ENCODE measurements at regions not wholly inside any gene's neighbourhood (a gene's known extent, or its start where the extent isn't known, plus 50 kb on each side); places are given as distances from the start of the nearest gene placed in this dataset.

DNA sequence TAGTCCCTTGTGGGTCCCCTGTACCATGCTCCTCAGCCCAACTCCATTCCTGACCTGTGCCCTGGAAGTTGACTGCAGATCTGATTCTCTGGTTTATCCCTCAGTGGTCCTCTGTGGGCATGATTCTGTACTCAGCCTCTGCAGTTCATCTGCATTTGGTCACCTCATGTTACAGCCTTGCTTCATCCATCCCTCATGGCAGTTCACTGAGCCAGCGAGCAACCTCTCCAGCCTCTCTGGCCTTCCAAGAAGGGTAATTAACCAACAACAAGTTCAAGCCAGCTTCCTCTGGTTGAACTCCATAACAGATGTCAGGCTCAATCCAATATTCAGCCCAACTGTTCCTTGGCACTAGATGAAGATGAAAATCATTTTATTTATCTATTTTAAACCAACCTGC lies 509.5 kb downstream of the NTRK3 start:
- TF ChIP-seq, protein P1, sequence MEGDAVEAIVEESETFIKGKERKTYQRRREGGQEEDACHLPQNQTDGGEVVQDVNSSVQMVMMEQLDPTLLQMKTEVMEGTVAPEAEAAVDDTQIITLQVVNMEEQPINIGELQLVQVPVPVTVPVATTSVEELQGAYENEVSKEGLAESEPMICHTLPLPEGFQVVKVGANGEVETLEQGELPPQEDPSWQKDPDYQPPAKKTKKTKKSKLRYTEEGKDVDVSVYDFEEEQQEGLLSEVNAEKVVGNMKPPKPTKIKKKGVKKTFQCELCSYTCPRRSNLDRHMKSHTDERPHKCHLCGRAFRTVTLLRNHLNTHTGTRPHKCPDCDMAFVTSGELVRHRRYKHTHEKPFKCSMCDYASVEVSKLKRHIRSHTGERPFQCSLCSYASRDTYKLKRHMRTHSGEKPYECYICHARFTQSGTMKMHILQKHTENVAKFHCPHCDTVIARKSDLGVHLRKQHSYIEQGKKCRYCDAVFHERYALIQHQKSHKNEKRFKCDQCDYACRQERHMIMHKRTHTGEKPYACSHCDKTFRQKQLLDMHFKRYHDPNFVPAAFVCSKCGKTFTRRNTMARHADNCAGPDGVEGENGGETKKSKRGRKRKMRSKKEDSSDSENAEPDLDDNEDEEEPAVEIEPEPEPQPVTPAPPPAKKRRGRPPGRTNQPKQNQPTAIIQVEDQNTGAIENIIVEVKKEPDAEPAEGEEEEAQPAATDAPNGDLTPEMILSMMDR (IDR thresholded peaks at IDR 0.05; ENCODE audit: insufficient read depth, low read length), result no peak
- TF ChIP-seq, protein P2, sequence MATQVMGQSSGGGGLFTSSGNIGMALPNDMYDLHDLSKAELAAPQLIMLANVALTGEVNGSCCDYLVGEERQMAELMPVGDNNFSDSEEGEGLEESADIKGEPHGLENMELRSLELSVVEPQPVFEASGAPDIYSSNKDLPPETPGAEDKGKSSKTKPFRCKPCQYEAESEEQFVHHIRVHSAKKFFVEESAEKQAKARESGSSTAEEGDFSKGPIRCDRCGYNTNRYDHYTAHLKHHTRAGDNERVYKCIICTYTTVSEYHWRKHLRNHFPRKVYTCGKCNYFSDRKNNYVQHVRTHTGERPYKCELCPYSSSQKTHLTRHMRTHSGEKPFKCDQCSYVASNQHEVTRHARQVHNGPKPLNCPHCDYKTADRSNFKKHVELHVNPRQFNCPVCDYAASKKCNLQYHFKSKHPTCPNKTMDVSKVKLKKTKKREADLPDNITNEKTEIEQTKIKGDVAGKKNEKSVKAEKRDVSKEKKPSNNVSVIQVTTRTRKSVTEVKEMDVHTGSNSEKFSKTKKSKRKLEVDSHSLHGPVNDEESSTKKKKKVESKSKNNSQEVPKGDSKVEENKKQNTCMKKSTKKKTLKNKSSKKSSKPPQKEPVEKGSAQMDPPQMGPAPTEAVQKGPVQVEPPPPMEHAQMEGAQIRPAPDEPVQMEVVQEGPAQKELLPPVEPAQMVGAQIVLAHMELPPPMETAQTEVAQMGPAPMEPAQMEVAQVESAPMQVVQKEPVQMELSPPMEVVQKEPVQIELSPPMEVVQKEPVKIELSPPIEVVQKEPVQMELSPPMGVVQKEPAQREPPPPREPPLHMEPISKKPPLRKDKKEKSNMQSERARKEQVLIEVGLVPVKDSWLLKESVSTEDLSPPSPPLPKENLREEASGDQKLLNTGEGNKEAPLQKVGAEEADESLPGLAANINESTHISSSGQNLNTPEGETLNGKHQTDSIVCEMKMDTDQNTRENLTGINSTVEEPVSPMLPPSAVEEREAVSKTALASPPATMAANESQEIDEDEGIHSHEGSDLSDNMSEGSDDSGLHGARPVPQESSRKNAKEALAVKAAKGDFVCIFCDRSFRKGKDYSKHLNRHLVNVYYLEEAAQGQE (IDR thresholded peaks at IDR 0.05; ENCODE audit: insufficient replicate concordance, low read depth), result no peak
- no peak for TF ChIP-seq POLR2AphosphoS5 (IDR thresholded peaks at IDR 0.05; ENCODE audit: low read depth)
- TF ChIP-seq GABPA (IDR thresholded peaks at IDR 0.05; ENCODE audit: low read depth), result no peak
- no peak for TF ChIP-seq SPI1 (IDR thresholded peaks at IDR 0.05; ENCODE audit: borderline replicate concordance, low read depth)
- H3K27ac ChIP-seq (replicated peaks), result no peak overlapping the region
- DNase-seq (ENCODE audit: low read depth in 1 of 2, low spot score in 1 of 2), result no peak

DNA sequence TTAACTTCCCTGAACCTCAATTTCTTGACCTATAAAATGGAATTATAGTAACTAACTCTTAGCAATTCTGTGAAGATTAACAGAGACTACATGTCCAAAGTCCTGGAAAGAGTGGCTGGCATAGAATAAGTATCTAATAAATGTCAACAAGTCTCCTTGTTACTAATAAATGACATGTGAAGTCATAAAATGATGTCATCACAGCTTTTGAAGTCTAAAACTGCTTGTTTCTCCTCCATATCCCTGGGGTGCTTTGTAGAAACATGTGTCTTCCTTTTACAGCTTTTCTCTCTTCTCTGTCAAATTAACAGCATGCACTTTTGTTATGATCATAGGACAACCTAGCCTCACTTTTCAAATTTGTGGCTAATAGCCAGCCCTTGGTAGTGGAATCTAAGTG lies 510.2 kb downstream of the NTRK3 start:
- Histone ChIP-seq H3K4me3 (replicated peaks; ENCODE audit: insufficient read depth, low read length) (no peak overlapping the region), H3K27ac (replicated peaks) (no peak overlapping the region), H3K27me3 (ENCODE audit: insufficient read depth, poor library complexity, severe bottlenecking) (no peaks in the 10 kb centered on the region)
- no peak for DNase-seq (ENCODE audit: low read depth in 1 of 2, low spot score in 1 of 2)
- TF ChIP-seq, protein P1 (IDR thresholded peaks at IDR 0.05; ENCODE audit: insufficient read depth, low read length), result no peak
- no peak for TF ChIP-seq POLR2AphosphoS5 (IDR thresholded peaks at IDR 0.05; ENCODE audit: low read depth)
- TF ChIP-seq, protein P2 (IDR thresholded peaks at IDR 0.05; ENCODE audit: insufficient replicate concordance, low read depth), result no peak
- TF ChIP-seq GABPA (IDR thresholded peaks at IDR 0.05; ENCODE audit: low read depth), result no peak
- TF ChIP-seq SPI1 (IDR thresholded peaks at IDR 0.05; ENCODE audit: borderline replicate concordance, low read depth), result no peak

More for the DNA sequence above, 509.5 kb downstream of the NTRK3 start:
- H3K27me3 ChIP-seq (ENCODE audit: insufficient read depth, poor library complexity, severe bottlenecking), result no peaks in the 10 kb centered on the region
- H3K4me3 ChIP-seq (replicated peaks; ENCODE audit: insufficient read depth, low read length), result no peak overlapping the region

- TF ChIP-seq POLR2AphosphoS5 (IDR thresholded peaks at IDR 0.05; ENCODE audit: low read depth) (no peak), SPI1 (IDR thresholded peaks at IDR 0.05; ENCODE audit: borderline replicate concordance, low read depth) (no peak), GABPA (IDR thresholded peaks at IDR 0.05; ENCODE audit: low read depth) (no peak)
- TF ChIP-seq, protein P1 (IDR thresholded peaks at IDR 0.05; ENCODE audit: insufficient read depth, low read length), result no peak
- TF ChIP-seq, protein P2 (IDR thresholded peaks at IDR 0.05; ENCODE audit: insufficient replicate concordance, low read depth), result no peak
- H3K27me3 ChIP-seq (ENCODE audit: insufficient read depth, poor library complexity, severe bottlenecking), result no peaks in the 10 kb centered on the region
Measured at GRCh38 chr15:87744815-87745214, 511.7 kb downstream of the NTRK3 start.

More at GRCh38 chr15:87744815-87745214, 511.7 kb downstream of the NTRK3 start:
- DNase-seq (ENCODE audit: low read depth in 1 of 2, low spot score in 1 of 2), result no peak
- no peak overlapping the region for H3K27ac ChIP-seq (replicated peaks)
- H3K4me3 ChIP-seq (replicated peaks; ENCODE audit: insufficient read depth, low read length), result no peak overlapping the region

Data from HL-60 (cell line).